NCI-H82 treated with DMSO at 0.1 percent for 48 hours (cell line): ENCODE measurements at regions not wholly inside any gene's neighbourhood (a gene's known extent, or its start where the extent isn't known, plus 50 kb on each side); places are given as distances from the start of the nearest gene placed in this dataset.
A peak's percentile ranks its signal among the peaks of the same experiment; 100 is the strongest.
"Not testable (repeated sequence)": the region's sequence is repeated elsewhere in the genome, so short reads cannot be mapped to it uniquely, and the experiment has no call there.

Experiments
- DNase-seq: peaks from one replicate; lab custom pipeline; 2025; ENCODE audit not compliant: unreplicated experiment; lab: John Stamatoyannopoulos, UW

DNA sequence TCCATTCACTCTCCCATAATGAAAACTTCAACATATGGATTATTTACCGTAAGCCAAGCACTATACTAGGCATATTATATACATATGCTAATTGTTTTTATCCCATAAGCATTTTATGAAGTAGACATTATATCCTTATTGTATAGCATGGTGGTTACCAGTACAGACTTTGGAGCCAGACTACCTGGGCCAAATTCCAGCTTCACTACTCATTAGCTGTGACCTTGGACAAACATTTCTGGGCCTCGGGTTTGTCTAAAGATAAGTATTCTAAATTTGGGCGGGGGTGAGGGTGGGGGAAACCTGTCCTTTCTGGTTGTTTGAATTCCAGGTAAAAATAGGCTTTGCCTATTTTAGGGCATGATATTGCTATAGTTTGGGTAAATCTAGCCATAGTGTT is 66.5 kb upstream of the P2RY1 start:
- no peak for DNase-seq

DNA sequence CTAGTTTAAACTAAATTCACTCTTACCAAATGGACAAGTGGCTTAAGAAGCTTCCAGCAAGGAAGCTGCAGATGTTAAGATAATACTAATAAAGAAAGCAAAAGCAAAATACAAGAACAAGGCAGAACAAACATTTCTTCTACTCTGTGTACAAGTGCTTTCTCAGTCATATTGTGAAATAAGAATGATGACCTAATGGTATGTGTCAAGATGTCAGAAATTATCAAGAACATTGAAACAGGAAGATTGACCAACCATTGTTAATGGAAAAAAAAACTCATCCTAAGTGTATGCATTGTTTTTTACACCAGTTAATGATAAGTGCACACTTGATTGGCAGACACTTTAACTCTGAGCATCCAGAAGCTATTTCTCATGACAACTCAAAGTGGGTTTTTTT is 65.4 kb upstream of the P2RY1 start:
- DNase-seq: no peak

DNA sequence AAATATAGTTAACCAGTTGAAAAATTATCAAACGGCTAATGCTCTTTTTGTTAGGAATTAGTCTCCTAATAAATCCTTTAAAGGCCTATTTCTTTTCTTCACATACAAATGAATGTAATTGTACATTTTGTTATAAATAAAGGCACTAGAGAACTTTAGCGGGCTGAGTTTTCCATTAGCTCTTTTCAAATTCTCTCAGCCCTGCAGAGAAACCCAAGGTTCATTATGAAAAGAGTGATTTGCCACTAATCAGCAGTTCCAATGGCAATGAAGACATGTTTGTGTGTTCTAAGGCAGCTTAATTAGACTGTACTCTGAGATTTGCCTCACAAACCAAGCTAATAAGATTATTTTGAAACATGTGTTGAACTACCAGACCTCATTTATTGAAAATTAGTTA is 64.6 kb upstream of the P2RY1 start:
- peak; percentile 58 for DNase-seq

DNA sequence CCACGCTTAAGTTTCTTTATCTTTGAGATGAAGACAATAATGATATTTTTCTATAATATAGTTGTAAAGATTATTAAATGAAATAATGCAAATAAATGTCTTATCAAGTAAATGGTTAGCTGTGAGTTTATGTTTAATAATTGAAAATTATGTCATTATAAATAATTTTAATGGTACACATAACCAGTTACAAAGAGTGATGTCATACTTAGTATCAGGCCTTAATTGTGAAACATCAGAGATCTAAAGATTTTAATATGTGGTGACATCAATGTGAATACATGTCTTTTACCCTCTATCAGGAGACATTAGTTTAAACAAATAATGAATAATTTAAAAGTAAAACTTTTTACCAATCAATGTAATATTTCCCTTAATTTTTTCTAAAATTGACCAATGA is 63.8 kb upstream of the P2RY1 start:
- no peak for DNase-seq

DNA sequence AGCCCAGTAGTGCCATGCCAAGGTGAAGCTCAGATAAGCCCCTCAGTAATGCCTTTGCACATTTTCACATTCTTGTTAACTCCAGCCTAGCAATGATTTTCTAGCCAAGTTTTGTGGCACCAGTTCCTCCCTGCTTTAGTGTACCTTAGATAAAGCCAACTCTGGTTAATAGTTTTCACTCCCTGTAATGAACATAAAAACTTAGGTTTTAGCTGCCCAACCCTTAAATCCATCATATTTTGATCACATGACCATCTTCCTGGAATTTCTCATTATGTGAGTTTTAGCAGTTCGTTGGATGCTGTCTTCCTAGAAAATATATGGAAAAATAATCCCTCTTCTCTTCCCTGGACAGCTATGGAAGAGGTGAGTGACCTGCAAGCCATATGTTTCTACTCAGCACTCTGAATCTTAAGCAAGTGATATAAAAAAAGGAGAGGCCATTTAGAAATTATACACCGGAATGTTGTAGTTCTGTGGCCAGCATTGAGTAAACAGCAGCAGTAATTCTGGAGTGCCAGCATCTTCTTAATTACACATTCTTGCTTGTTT is 62.2 kb upstream of the P2RY1 start:
- DNase-seq: no peak

DNA sequence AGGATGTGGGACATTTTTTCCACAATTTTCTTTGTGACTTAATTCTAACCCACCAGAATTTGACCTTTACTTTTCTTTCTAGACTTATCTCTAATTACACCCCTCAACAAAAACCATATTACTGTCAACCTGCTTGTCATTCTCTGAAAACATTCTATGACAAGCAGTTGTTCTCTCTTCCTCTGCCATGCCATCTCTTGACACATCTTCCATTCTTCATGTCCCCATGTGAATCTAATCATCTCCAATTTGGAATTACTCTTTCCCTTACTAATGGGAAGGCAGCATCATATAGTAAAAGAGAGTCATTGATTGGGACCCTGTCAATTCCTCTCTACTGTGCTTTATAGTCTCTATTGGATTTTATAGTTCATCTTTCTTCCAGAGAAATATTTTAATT is 61.3 kb upstream of the P2RY1 start:
- no peak for DNase-seq

DNA sequence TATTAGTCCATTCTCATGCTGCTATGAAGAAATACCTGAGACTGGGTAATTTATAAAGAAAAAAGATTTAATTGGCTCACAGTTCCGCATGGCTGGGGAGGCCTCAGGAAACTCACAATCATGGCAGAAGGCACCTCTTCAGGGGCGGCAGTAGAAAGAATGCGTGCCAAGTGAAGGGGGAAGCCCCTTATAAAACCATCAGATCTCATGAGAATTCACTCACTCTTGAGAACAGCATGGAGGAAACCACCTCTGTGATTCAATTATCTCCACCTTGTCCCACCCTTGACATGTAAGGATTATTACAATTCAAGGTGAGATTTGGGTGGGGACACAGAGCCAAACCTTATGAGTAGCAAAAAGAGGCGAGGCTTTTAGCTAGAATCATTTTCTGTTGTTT is 60.7 kb upstream of the P2RY1 start:
- not testable (repeated sequence) for DNase-seq

DNA sequence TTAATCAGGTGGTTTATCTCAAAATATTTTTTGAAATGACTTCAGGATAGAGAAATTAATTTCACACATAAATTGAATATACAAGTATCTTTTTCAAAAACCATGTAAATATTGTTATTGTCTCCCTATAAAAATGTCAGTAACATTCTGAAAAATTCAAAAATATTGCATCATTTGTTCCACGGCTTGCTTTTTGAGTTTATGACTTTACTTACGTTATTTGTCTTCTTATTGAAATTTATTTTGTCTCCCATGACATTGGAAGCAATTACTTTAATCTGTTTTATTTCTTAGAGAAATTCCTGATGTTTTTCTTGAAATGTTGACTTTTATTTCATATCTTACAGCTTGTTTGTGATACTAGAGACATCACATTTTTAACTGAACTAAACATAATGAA is 56.9 kb upstream of the P2RY1 start:
- DNase-seq: no peak

DNA sequence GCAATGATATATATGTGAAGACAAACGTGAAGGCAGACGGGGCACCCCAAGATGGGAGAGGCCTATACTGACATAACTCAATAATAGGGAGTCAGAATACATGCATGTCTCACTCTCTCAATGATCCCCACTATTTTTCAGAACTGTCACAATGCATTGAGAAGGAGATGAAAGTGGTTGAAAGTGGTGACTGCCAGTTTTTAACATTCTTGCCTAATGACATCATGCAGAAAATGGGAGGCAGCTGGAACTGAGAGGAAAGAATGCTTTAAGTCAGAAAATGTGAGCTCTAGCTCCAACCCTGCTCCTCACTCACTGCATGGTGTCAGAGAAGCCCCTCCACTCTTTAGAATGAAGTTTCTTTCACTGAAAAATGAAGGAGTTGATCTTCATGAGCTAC is 55.3 kb upstream of the P2RY1 start:
- DNase-seq: no peak

DNA sequence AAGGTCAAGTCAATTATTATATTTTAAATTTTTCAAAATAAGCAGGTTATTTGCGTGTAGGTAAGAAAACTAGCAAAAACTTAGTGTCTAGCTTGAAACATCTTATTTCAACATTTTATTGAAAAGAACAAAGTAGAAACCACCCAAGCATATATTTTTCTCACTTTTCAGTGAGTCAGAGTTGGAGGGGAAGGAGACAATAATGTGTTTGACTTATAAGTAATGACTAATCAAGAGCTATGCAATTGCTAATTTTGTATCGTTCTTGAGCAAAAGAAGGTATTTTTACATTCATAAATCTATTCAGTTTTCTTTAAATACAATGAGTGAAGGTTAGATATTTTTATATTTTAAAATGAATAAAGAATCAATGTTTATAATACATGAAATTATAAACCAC is 54.4 kb upstream of the P2RY1 start:
- DNase-seq: no peak

DNA sequence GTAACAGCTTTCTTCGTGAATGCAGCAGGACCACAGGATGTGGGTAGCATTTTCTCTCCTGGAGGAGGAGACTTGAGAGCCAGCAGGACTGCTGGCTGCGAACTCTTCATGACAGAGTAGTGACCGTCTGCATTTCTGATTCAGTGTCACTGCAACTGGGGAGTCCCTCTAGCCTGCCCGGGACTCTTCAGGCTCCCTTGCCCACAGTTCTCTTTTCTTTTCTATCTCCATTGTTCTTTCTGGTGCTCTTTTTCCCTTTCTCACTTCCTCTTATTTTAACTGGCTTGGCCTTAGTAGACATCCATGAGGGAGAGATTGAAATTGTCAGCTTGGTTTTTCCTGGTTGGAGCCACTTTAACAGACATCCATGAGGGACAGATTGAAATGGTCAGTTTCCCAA is 49.9 kb upstream of the P2RY1 start:
- no peak for DNase-seq
